ENCODE measurements at regions not wholly inside any gene's neighbourhood (a gene's known extent, or its start where the extent isn't known, plus 50 kb on each side); places are given as distances from the start of the nearest gene placed in this dataset.

DNA sequence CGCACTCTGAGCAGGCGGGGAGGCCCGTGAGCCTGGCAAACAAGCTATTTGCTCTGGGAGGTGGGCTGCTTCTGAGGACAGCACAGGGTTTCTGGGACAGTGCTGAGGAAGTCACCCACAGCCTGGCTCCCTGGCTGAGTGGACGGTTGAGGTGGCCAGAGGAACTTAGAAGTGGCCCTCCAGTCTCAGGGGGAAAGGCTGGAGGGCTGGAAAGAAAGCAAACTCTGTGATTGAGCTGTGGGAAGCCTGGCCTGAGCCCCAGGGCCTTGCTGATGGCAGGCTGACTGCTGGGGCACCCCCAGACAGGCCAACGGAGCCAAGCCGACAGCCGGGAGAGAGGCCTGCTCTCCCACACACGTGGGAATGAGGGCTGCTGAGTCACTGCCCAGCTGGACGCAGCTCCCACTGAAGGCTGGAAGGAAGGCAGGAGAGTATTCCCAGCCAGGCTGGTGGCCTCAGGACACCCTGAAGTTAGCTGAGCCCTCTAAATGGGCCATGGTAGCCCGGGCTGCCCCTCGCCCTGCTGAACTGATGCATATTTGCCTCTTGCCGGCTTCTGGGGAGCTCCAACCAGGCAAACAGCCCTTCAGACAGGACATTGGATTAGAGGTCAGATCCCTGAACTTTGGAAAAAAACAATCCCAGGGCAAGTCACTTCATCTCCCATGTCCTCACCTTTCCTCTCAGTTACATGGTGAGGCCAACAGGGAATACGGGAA lies 98.0 kb upstream of the TLE3 start:
- Histone ChIP-seq H3K4me3 (replicated peaks in 1 of 2; ENCODE audit: low read depth in 1 of 2, low read length in 2 of 2) (no peak overlapping the region), H3K9me3 (ENCODE audit: control insufficient read depth in 1 of 2, insufficient read depth in 1 of 2, low read depth in 1 of 2, low read length in 2 of 2) (no peaks in the 10 kb centered on the region), H3K9ac (ENCODE audit: low read length) (no peak overlapping the region), H3K36me3 (ENCODE audit: control insufficient read depth in 1 of 2, insufficient read depth in 2 of 2, low read length in 2 of 2) (no peaks in the 10 kb centered on the region), H3K79me2 (ENCODE audit: insufficient read depth, low read length) (no peaks in the 10 kb centered on the region), H2AFZ (ENCODE audit: low read depth, low read length, poor library complexity, severe bottlenecking) (no peak overlapping the region), H3K27me3 (ENCODE audit: insufficient read depth, low read length) (no peaks in the 10 kb centered on the region), H3K9me2 (ENCODE audit: insufficient read depth) (no peaks in the 10 kb centered on the region), H3K4me2 (ENCODE audit: low read length) (0 out of 2 replicates have a peak overlapping the region, but pooled peaks have one; percentile 15), H3K4me1 (ENCODE audit: control insufficient read depth in 1 of 2, insufficient read depth in 2 of 2, low read length in 2 of 2) (peaks cover 13 to 27% of the 10 kb centered on the region in 2 experiments), H3K27ac (ENCODE audit: low read depth, low read length) (no peak overlapping the region; the same call in 1 of the 2 replicates), H4K20me1 (ENCODE audit: insufficient read depth) (no peaks in the 10 kb centered on the region)
- no TSS peak for BruUV-seq (replicated peaks)
- ChIA-PET RAD21 (ENCODE audit: low non-redundant PET in 1 of 2, low total read pairs in 2 of 2, uncharacterized antibody in 2 of 2, unreplicated experiment in 2 of 2) (no interaction called here), POLR2A (no interaction called here), CTCF (no interaction called here)
- DNase-seq (ENCODE audit: low read depth, low spot score): no peak
- no peak for TF ChIP-seq POLR2AphosphoS5 (IDR thresholded peaks at IDR 0.05; ENCODE audit: low read depth, low read length)
- no peak for TF ChIP-seq REST (IDR thresholded peaks at IDR 0.05; ENCODE audit: low read depth)
- no peak for TF ChIP-seq ELF1 (IDR thresholded peaks at IDR 0.05; ENCODE audit: borderline replicate concordance, low read depth)
- TF ChIP-seq SIN3A (IDR thresholded peaks at IDR 0.05; ENCODE audit: low read depth): no peak
- TF ChIP-seq ZNF274 (IDR thresholded peaks at IDR 0.05; ENCODE audit: low read depth, low read length): no peak
- TF ChIP-seq ZFX (IDR thresholded peaks at IDR 0.05): no peak
- TF ChIP-seq EZH2phosphoT487 (IDR thresholded peaks at IDR 0.05; ENCODE audit: borderline replicate concordance): no peak
- TF ChIP-seq TCF7L2 (IDR thresholded peaks at IDR 0.05; ENCODE audit: borderline replicate concordance, extremely low read depth, insufficient read depth, insufficient read length): no peak
- no peak for TF ChIP-seq CBX3 (IDR thresholded peaks at IDR 0.05; ENCODE audit: low read depth)
- no peak for TF ChIP-seq ATF3 (IDR thresholded peaks at IDR 0.05)
- no peak for TF ChIP-seq EGR1 (IDR thresholded peaks at IDR 0.05; ENCODE audit: low read depth)
- TF ChIP-seq EZH2 (IDR thresholded peaks at IDR 0.05): no peak
- TF ChIP-seq SP1 (IDR thresholded peaks at IDR 0.05; ENCODE audit: low read depth): no peak
- no peak for TF ChIP-seq YY1 (IDR thresholded peaks at IDR 0.05; ENCODE audit: extremely low read depth, insufficient replicate concordance, low read depth, low read length)
- no peak for TF ChIP-seq CEBPB (IDR thresholded peaks at IDR 0.05; ENCODE audit: low read depth)
- TF ChIP-seq SRF (IDR thresholded peaks at IDR 0.05; ENCODE audit: low read depth): no peak
- TF ChIP-seq RAD21 (IDR thresholded peaks at IDR 0.05; ENCODE audit: low read depth): no peak
- intact Hi-C loops (cut with micrococcal nuclease): no loop called here
- peak; percentile 8; the same call in 1 of the 2 replicates for ATAC-seq
